Cardiac muscle cell (in vitro differentiated cells and primary cell): ENCODE measurements at regions not wholly inside any gene's neighbourhood (a gene's known extent, or its start where the extent isn't known, plus 50 kb on each side); places are given as distances from the start of the nearest gene placed in this dataset.

Source experiments
- DNase-seq, 2 donors: peaks; one replicate each; pipeline versions ENCODE4 v3.0.0 to v3.0.0-alpha.2; 2010 to 2017; ENCODE audit warnings: low read depth in 1 of 2, low spot score in 1 of 2
- H3K27ac ChIP-seq: fragments of 200-600 bp; sonication (generic); 2 replicates; pipeline ENCODE4 v1.5.1; 2016
- H3K27me3 ChIP-seq: fragments of 200-600 bp; sonication (generic); 2 replicates; pipeline ENCODE4 v1.6.0; 2016; ENCODE audit warnings: control low read depth
- H3K36me3 ChIP-seq: fragments of 200-600 bp; sonication (generic); 2 replicates; pipeline ENCODE4 v1.5.1; 2016; ENCODE audit warnings: control low read depth
- H3K4me1 ChIP-seq: fragments of 200-600 bp; sonication (generic); 2 replicates; pipeline ENCODE4 v1.8.1; 2017; ENCODE audit warnings: low read depth, mild to moderate bottlenecking, mixed run types
- H3K4me3 ChIP-seq: fragments of 200-600 bp; sonication (generic); 2 replicates; pipeline ENCODE4 v1.5.1; 2016; ENCODE audit warnings: mild to moderate bottlenecking
- H3K9me3 ChIP-seq: fragments of 200-600 bp; sonication (generic); 2 replicates; pipeline ENCODE4 v1.5.1; 2017; ENCODE audit warnings: low read depth, mild to moderate bottlenecking, control low read depth
- TF ChIP-seq, protein P1 (sequence below): IDR thresholded peaks from 2 replicates; pipeline ENCODE4 v1.5.1; 2012; ENCODE audit warnings: low read depth, mild to moderate bottlenecking, low read length

DNA sequence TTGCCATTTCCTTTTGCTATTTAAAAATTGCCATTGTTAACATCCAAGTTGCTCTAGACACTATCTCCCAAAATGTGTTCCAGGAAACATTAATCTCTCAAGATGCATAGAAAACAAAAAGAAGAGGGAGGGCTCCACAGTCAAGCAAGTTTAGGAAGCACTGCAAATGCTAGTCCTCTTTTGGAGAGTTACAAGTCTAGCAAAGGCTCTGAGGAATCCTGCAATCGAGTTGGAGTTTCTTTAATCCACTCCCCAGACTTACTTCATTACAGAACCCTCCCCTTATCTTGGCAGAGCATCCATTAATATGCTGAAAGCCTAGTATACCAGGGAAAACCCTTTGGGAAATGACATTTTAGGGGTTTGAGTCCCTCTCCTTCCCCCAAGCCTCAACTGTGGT, 147.9 kb downstream of the SYF2 start:
- H3K4me3 ChIP-seq = no peak overlapping the region
- DNase-seq = no peak
- H3K9me3 ChIP-seq = no peaks in the 10 kb centered on the region
- H3K36me3 ChIP-seq = no peaks in the 10 kb centered on the region
- no peaks in the 10 kb centered on the region for H3K4me1 ChIP-seq
- H3K27me3 ChIP-seq = no peaks in the 10 kb centered on the region
- H3K27ac ChIP-seq = no peak overlapping the region
- TF ChIP-seq, protein P1, sequence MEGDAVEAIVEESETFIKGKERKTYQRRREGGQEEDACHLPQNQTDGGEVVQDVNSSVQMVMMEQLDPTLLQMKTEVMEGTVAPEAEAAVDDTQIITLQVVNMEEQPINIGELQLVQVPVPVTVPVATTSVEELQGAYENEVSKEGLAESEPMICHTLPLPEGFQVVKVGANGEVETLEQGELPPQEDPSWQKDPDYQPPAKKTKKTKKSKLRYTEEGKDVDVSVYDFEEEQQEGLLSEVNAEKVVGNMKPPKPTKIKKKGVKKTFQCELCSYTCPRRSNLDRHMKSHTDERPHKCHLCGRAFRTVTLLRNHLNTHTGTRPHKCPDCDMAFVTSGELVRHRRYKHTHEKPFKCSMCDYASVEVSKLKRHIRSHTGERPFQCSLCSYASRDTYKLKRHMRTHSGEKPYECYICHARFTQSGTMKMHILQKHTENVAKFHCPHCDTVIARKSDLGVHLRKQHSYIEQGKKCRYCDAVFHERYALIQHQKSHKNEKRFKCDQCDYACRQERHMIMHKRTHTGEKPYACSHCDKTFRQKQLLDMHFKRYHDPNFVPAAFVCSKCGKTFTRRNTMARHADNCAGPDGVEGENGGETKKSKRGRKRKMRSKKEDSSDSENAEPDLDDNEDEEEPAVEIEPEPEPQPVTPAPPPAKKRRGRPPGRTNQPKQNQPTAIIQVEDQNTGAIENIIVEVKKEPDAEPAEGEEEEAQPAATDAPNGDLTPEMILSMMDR = no peak

DNA sequence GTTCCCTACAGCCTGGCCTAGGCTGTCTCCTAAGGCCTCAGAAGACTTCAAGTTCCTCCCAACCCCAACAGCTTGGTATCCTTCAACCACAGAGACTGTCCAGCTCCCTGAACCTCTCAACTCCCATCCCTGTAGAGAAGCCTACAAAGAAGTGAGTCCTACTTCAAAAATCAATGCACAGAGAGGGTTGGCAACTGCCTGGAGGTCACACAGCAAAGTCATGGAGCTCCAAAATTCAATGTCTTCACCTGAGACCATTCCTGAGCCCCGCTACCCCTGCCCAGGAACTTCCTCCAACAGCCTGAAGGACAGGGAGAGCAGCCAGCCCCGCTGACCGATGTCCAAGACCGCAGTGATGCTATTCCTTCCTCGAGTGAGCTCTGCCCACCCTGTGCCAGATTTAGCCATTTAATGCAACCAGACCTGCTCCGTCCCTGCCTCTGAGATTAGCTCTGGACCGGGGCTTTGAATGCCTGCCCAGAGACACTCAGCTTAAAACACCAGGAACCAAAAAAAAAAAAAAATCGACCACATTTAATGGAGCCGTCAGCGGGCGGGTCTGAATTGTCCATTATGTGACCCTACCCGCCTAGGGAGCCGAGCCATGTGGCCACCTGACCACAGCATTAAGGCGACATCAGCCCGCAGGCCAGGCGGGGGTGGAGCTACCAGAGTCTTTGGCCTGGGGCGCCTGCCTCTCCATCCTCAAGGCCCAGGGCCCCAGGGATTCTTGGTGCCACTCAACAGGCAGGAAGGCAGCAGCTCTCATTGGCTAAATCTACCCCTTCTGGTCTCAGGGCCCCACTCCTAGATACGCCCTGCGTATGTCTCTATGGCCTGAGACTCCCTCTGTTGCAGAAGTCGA, 148.6 kb downstream of the SYF2 start:
- H3K9me3 ChIP-seq = no peaks in the 10 kb centered on the region
- H3K4me1 ChIP-seq = no peaks in the 10 kb centered on the region
- DNase-seq = no peak
- TF ChIP-seq, protein P1 = no peak
- no peaks in the 10 kb centered on the region for H3K27me3 ChIP-seq
- H3K27ac ChIP-seq = no peak overlapping the region
- no peaks in the 10 kb centered on the region for H3K36me3 ChIP-seq
- no peak overlapping the region for H3K4me3 ChIP-seq

DNA sequence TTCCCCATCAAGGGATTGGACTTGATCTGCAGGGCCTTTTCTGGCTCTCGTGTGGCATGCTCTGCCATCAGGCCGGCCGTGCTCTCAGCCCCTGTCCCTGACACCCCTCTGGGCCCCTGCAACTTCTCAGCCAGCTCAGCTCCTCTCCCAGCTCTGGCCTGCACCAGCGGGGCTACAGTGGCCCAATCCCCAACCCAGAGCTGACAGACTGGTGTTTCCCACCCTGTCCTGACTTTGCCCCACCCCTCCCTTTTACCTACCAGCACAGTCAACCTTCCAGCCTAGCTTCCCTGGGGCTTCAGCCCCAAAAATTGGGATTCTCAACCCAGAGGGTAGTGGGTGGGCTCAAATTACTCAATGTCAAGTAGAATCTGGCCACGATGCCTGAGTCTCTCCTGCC, 149.3 kb downstream of the SYF2 start:
- H3K9me3 ChIP-seq = no peaks in the 10 kb centered on the region
- TF ChIP-seq, protein P1 = no peak
- DNase-seq = no peak

DNA sequence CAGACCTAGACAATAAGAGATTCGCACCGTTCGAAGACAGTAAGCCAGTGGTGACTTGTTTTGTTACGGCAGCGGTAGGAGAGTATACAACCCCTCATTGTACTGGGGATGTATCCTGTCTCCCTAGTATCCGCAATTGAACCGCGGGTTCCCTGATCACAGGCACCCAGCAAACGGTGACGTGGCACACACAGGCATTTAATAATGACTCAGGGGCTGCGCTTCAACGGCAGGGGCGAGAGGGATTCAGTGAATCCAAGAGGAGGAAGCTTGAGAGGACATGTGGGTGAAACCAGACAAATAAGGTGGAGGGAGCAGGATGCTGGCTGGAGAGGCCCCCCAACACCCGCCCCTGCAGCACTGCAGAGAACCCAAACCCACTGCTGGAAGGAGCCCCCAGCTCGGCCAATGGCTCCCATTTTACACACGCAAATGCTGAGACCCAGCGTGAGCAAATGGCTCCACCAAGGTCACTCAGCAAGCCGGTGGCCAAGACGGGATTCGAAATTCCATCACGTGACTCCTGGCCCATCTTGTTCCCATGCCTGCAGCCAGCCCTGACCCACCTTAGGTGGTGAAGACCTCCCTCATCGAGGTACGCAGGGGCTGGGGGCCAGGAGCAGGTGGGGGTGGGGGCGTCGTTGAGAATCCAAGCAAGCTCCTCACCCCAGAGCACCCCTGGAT, 149.9 kb downstream of the SYF2 start:
- no peak for DNase-seq
- Histone ChIP-seq H3K27me3 (no peaks in the 10 kb centered on the region), H3K9me3 (no peaks in the 10 kb centered on the region), H3K27ac (no peak overlapping the region), H3K4me1 (no peaks in the 10 kb centered on the region), H3K36me3 (no peaks in the 10 kb centered on the region), H3K4me3 (no peak overlapping the region)
- TF ChIP-seq, protein P1 = no peak

More for the DNA sequence above, 149.3 kb downstream of the SYF2 start:
- Histone ChIP-seq H3K27ac (no peak overlapping the region), H3K4me1 (no peaks in the 10 kb centered on the region), H3K27me3 (no peaks in the 10 kb centered on the region), H3K36me3 (no peaks in the 10 kb centered on the region), H3K4me3 (no peak overlapping the region)

DNA sequence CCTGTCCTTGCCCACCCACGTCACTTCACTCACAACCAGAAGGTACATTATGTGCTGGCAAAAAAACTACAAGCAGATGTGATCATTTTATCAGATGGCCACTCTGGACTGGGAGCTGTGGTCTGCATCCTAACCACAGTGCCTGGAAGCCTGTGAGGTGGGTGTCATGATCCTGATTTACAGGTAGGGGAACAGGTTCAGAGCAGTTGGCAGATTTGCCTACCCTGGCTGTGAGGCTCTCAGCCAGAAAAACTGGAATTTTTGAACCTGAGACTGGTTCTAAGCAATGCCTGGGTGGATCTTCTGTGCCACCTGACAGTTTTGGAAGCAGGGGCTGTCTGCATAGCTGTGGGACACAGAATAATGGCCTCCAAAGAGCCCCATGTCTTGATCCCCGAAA, 150.8 kb downstream of the SYF2 start:
- Histone ChIP-seq H3K9me3 (no peaks in the 10 kb centered on the region), H3K36me3 (no peaks in the 10 kb centered on the region), H3K27ac (no peak overlapping the region), H3K4me1 (no peaks in the 10 kb centered on the region), H3K27me3 (no peaks in the 10 kb centered on the region), H3K4me3 (no peak overlapping the region)
- DNase-seq = no peak
- TF ChIP-seq, protein P1 = no peak
